H1 (cell line): ENCODE measurements at regions not wholly inside any gene's neighbourhood (a gene's known extent, or its start where the extent isn't known, plus 50 kb on each side); places are given as distances from the start of the nearest gene placed in this dataset.

Experiments used
- CTCF ChIA-PET: fragments of 300-600 bp; sonication (Branson Sonifier 250); formaldehyde crosslinking; loops from one replicate; lab custom pipeline; 2021; ENCODE audit not compliant: partially characterized antibody; lab: Charles Lee
- POLR2A ChIA-PET: fragments of 300-600 bp; sonication (Branson Sonifier 250); formaldehyde crosslinking; loops from one replicate; lab custom pipeline; 2021; ENCODE audit warnings: inconsistent platforms; ENCODE audit not compliant: partially characterized antibody; lab: Charles Lee
- DNase-seq, 2 experiments: peaks; one replicate each; pipeline versions ENCODE4 v3.0.0 to v3.0.0-alpha.2; 2010 to 2022; ENCODE audit warnings: low spot score in 2 of 2, low read depth in 1 of 2, mixed read lengths in 1 of 2
- FAIRE-seq: peaks from 2 replicates; lab custom pipeline; 2011; peaks lifted over from hg19 to GRCh38; lab: Jason Lieb, UNC
- H2AFZ ChIP-seq: 2 replicates; pipeline ENCODE4 v1.8.1; 2012; ENCODE audit warnings: low read length, inconsistent platforms
- H2AK5ac ChIP-seq: 2 replicates; pipeline ENCODE4 v1.6.1; 2013; ENCODE audit warnings: low read depth, low read length
- H2BK120ac ChIP-seq: replicated peaks from 2 replicates; pipeline ENCODE3; 2013; ENCODE audit warnings: low read depth, low read length, inconsistent platforms
- H2BK12ac ChIP-seq: 2 replicates; pipeline ENCODE4 v1.6.1; 2013; ENCODE audit warnings: low read depth, low read length
- H2BK15ac ChIP-seq: 2 replicates; pipeline ENCODE4 v1.6.1; 2013; ENCODE audit warnings: low read length
- H2BK20ac ChIP-seq: 2 replicates; pipeline ENCODE4 v1.6.1; 2013; ENCODE audit warnings: low read length
- H2BK5ac ChIP-seq: 2 replicates; pipeline ENCODE4 v1.6.1; 2013; ENCODE audit warnings: low read depth, low read length
- H3K14ac ChIP-seq: 2 replicates; pipeline ENCODE4 v1.6.1; 2013; ENCODE audit warnings: inconsistent platforms; ENCODE audit not compliant: insufficient read length
- H3K18ac ChIP-seq: 2 replicates; pipeline ENCODE4 v1.6.1; 2013; ENCODE audit warnings: low read length; ENCODE audit errors: extremely low read depth
- H3K23ac ChIP-seq: 2 replicates; pipeline ENCODE4 v1.6.1; 2013; ENCODE audit warnings: inconsistent platforms; ENCODE audit not compliant: insufficient read length
- H3K23me2 ChIP-seq: 2 replicates; pipeline ENCODE4 v1.6.1; 2013; ENCODE audit warnings: low read depth, low read length
- H3K27ac ChIP-seq: 2 replicates; pipeline ENCODE4 v1.6.1; 2011; ENCODE audit warnings: low read depth, low read length, inconsistent platforms
- H3K27me3 ChIP-seq, 4 experiments: replicated peaks in 1 of 4; 1 replicate in 1 of 4; 2 replicates in 3 of 4; pipeline versions ENCODE4 v1.6.1 to v1.8.1; 2011 to 2013; ENCODE audit warnings: low read length in 3 of 4, mild to moderate bottlenecking in 3 of 4, inconsistent platforms in 2 of 4, mixed read lengths in 2 of 4, moderate library complexity in 1 of 4; ENCODE audit not compliant: control insufficient read depth in 3 of 4, insufficient read depth in 3 of 4; ENCODE audit errors: extremely low read depth in 1 of 4
- H3K36me3 ChIP-seq, 4 experiments: 2 replicates each; pipeline versions ENCODE4 v1.6.1 to v1.8.1; 2011 to 2013; ENCODE audit warnings: mild to moderate bottlenecking in 4 of 4, low read length in 3 of 4, moderate library complexity in 2 of 4, control low read depth in 1 of 4, inconsistent platforms in 1 of 4; ENCODE audit not compliant: insufficient read depth in 4 of 4, control insufficient read depth in 2 of 4
- H3K4ac ChIP-seq: replicated peaks from 2 replicates; pipeline ENCODE3; 2013; ENCODE audit warnings: low read length, low read depth, mixed read lengths, inconsistent platforms; ENCODE audit not compliant: insufficient read length
- H3K4me1 ChIP-seq, 4 experiments: replicated peaks in 1 of 4; 1 replicate in 1 of 4; 2 replicates in 3 of 4; pipeline versions ENCODE4 v1.6.1 to v1.8.1; 2011 to 2013; ENCODE audit warnings: low read length in 3 of 4, inconsistent platforms in 2 of 4, mixed read lengths in 1 of 4; ENCODE audit not compliant: insufficient read depth in 4 of 4, control insufficient read depth in 3 of 4
- H3K4me2 ChIP-seq, 2 experiments: 2 replicates each; pipeline versions ENCODE4 v1.6.1 to v1.8.1; 2011 to 2013; ENCODE audit warnings: low read depth in 2 of 2, low read length in 2 of 2, control low read depth in 1 of 2, inconsistent platforms in 1 of 2, mild to moderate bottlenecking in 1 of 2; ENCODE audit not compliant: insufficient read depth in 1 of 2
- H3K4me3 ChIP-seq, 4 experiments: fragments of 200-600, 300-600 bp in 1 of 4; sonication (generic), shearing (Covaris generic), sonication (Bioruptor Twin) in 1 of 4; 2 replicates each; pipeline versions ENCODE4 v1.5.1 to v1.8.1; 2011 to 2016; ENCODE audit warnings: low read length in 4 of 4, low read depth in 3 of 4, control low read depth in 2 of 4, inconsistent platforms in 2 of 4, mild to moderate bottlenecking in 2 of 4, mixed read lengths in 1 of 4, moderate library complexity in 1 of 4; ENCODE audit not compliant: insufficient read depth in 2 of 4; ENCODE audit errors: extremely low read depth in 1 of 4
- H3K56ac ChIP-seq: replicated peaks from 2 replicates; pipeline ENCODE3; 2013; ENCODE audit warnings: low read depth, mild to moderate bottlenecking, mixed read lengths, low read length, inconsistent platforms; ENCODE audit not compliant: insufficient read length
- H3K79me1 ChIP-seq: 2 replicates; pipeline ENCODE4 v1.6.1; 2013; ENCODE audit warnings: low read depth, low read length, control low read depth
- H3K79me2 ChIP-seq, 2 experiments: 2 replicates each; pipeline versions ENCODE4 v1.6.1 to v1.8.1; 2012 to 2013; ENCODE audit warnings: low read length in 2 of 2, mild to moderate bottlenecking in 2 of 2, inconsistent platforms in 1 of 2; ENCODE audit not compliant: insufficient read depth in 2 of 2, control insufficient read depth in 1 of 2
- H3K9ac ChIP-seq, 4 experiments: replicated peaks in 1 of 4; 1 replicate in 1 of 4; 2 replicates in 3 of 4; pipeline versions ENCODE4 v1.6.1 to v1.8.1; 2011 to 2013; ENCODE audit warnings: low read depth in 3 of 4, low read length in 3 of 4, control low read depth in 2 of 4, mild to moderate bottlenecking in 2 of 4, moderate library complexity in 2 of 4, inconsistent platforms in 1 of 4; ENCODE audit errors: extremely low read depth in 1 of 4
- H3K9me3 ChIP-seq, 2 experiments: 2 replicates each; pipeline versions ENCODE4 v1.6.1 to v1.8.1; 2012 to 2013; ENCODE audit warnings: mild to moderate bottlenecking in 2 of 2, moderate library complexity in 2 of 2, control low read depth in 1 of 2, inconsistent platforms in 1 of 2, low read depth in 1 of 2, low read length in 1 of 2, mixed read lengths in 1 of 2; ENCODE audit not compliant: insufficient read depth in 2 of 2
- H4K20me1 ChIP-seq, 2 experiments: replicated peaks in 1 of 2; 2 replicates each; pipeline versions ENCODE3 to v1.8.1; 2011 to 2013; ENCODE audit warnings: inconsistent platforms in 2 of 2, low read length in 2 of 2, mild to moderate bottlenecking in 1 of 2; ENCODE audit not compliant: insufficient read depth in 2 of 2, control insufficient read depth in 1 of 2
- H4K5ac ChIP-seq: 2 replicates; pipeline ENCODE4 v1.6.1; 2013; ENCODE audit warnings: low read length, low read depth, mixed read lengths, inconsistent platforms; ENCODE audit not compliant: insufficient read length
- H4K8ac ChIP-seq: 2 replicates; pipeline ENCODE4 v1.8.0; 2013; ENCODE audit warnings: mild to moderate bottlenecking, moderate library complexity, low read length, inconsistent platforms; ENCODE audit not compliant: insufficient read depth; ENCODE audit errors: extremely low read depth
- H4K91ac ChIP-seq: replicated peaks from 2 replicates; pipeline ENCODE3; 2013; ENCODE audit warnings: low read length, mixed read lengths, inconsistent platforms; ENCODE audit not compliant: insufficient read length
- GABPA ChIP-seq: IDR thresholded peaks from 2 replicates; pipeline ENCODE4 v1.6.1; 2011; ENCODE audit warnings: mild to moderate bottlenecking, low read length, moderate library complexity, borderline replicate concordance; ENCODE audit not compliant: insufficient read depth
- RFX5 ChIP-seq: IDR thresholded peaks from 2 replicates; pipeline ENCODE4 v1.6.1; 2011; ENCODE audit warnings: low read depth, low read length, improper control_type of control experiment, borderline replicate concordance
- WGBS, 2 experiments: shearing (Covaris generic) in 1 of 2; methylation state at CpG; one replicate each; pipeline versions ENCODE4 v1.1.6 to v1.1.7; 2013 to 2015; ENCODE audit warnings: low lambda C conversion rate in 2 of 2, mixed read lengths in 2 of 2, inconsistent platforms in 1 of 2, low coverage in 1 of 2, missing lambda C conversion rate in 1 of 2; ENCODE audit not compliant: insufficient replicate concordance in 2 of 2, insufficient coverage in 1 of 2, insufficient read length in 1 of 2; ENCODE audit errors: extremely low coverage in 1 of 2, missing lambda C conversion rate in 1 of 2; 5-methylcytosine and 5-hydroxymethylcytosine counted together

GRCh38 chr6:94414041-94414440, 994.7 kb upstream of the EPHA7 start:
- Histone ChIP-seq H4K5ac (no peak overlapping the region), H4K91ac (no peak overlapping the region), H3K4me3 (no peak overlapping the region), H3K23me2 (no peaks in the 10 kb centered on the region), H3K79me2 (no peaks in the 10 kb centered on the region), H3K56ac (no peak overlapping the region), H2BK15ac (no peak overlapping the region), H3K27me3 (no peaks in the 10 kb centered on the region), H2AK5ac (no peak overlapping the region), H3K23ac (no peak overlapping the region), H4K20me1 (no peaks in the 10 kb centered on the region), H3K9me3 (no peaks in the 10 kb centered on the region), H3K36me3 (no peaks in the 10 kb centered on the region), H4K8ac (no peak overlapping the region), H3K27ac (no peak overlapping the region), H3K4me2 (no peak overlapping the region), H3K4me1 (no peaks in the 10 kb centered on the region), H3K18ac (no peak overlapping the region), H3K79me1 (no peaks in the 10 kb centered on the region), H3K14ac (no peak overlapping the region), H2BK5ac (no peak overlapping the region), H3K4ac (no peak overlapping the region), H2BK20ac (no peak overlapping the region), H3K9ac (no peak overlapping the region), H2BK12ac (no peak overlapping the region), H2AFZ (peak overlapping the region; percentile 48; the same call in 1 of the 2 replicates), H2BK120ac (no peak overlapping the region)
- ChIA-PET POLR2A (interaction anchor here (0.6 kb wide), 1 partner anchor 166 kb away, joined by 3 read pairs; no protein-coding TSS in a partner anchor), CTCF (no interaction called here)
- WGBS, 2 experiments: 79% methylated on average over 1 of the region's 1 CpG; no CpG with 5 or more reads in 1 of the 2 experiments
- TF ChIP-seq RFX5: no peak
- no peak for TF ChIP-seq GABPA
- FAIRE-seq (no peak), DNase-seq (no peak)
